GM18502 (cell line): ENCODE measurements at regions not wholly inside any gene's neighbourhood (a gene's known extent, or its start where the extent isn't known, plus 50 kb on each side); places are given as distances from the start of the nearest gene placed in this dataset.
A peak's percentile ranks its signal among the peaks of the same experiment; 100 is the strongest.
"Not testable (repeated sequence)": the region's sequence is repeated elsewhere in the genome, so short reads cannot be mapped to it uniquely, and the experiment has no call there.

ENCODE experiments used
- ATAC-seq: cut with Tn5 transposase; IDR thresholded peaks from one replicate; pipeline ENCODE4 v1.9.1; 2021; ENCODE audit warnings: mild to moderate bottlenecking; ENCODE audit not compliant: unreplicated experiment, poor library complexity

DNA sequence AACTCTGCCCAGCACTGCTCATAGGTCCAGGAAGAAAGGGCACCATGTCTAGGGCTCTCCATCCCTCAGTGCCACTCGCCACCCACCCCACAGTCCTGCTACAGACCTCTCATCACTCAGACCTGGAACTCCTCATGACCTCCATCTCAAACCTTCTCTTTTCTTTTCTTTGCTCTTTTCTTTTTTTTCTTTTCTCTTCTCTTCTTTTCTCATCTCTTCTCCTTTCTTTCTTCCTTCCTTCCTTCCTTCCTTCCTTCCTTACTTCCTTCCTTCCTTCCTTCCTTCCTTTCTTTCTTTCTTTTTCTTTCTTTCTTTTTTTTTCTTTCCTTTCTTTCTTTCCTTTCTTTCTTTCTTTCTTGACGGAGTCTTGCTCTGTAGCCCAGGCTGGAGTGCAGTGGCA, 122.2 kb downstream of the KLF6 start:
- no peak for ATAC-seq

DNA sequence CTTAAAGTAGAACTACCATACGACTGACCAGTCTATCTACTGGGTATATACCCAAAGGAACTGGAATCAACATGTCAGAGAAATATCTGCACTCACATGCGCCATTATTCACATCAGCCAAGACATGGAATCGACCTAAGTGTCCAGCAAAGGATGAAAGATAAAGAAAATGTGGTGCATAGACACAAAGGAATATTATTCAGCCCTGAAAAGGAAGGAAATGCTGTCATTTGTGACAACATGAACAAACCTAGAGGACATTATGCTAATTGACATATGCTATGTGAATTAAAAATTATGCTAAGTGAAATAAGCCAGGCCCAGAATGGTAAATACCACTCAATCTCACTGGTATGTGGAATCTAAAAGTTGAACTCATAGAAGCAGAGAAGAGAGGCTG, 123.7 kb downstream of the KLF6 start:
- ATAC-seq = no peak

DNA sequence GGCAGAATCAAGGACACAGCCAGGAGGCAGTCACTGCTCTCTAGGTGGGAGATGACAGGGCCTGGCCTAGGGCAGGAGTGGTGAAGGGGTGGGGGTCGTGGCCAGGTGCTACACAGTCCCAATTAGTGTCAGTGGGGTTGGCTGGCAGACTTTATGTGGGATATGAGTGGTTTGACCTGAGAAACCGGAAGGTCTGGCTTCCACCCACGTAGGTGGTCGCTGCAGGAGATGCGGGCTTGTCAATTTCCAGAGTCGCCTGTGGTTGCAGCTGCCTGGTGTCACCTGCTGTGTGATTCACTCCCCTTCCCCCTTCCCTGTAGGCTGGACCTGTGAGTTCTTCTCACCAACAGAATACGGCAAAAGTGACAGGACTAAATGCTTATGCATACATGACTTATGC, 124.3 kb downstream of the KLF6 start:
- no peak for ATAC-seq

DNA sequence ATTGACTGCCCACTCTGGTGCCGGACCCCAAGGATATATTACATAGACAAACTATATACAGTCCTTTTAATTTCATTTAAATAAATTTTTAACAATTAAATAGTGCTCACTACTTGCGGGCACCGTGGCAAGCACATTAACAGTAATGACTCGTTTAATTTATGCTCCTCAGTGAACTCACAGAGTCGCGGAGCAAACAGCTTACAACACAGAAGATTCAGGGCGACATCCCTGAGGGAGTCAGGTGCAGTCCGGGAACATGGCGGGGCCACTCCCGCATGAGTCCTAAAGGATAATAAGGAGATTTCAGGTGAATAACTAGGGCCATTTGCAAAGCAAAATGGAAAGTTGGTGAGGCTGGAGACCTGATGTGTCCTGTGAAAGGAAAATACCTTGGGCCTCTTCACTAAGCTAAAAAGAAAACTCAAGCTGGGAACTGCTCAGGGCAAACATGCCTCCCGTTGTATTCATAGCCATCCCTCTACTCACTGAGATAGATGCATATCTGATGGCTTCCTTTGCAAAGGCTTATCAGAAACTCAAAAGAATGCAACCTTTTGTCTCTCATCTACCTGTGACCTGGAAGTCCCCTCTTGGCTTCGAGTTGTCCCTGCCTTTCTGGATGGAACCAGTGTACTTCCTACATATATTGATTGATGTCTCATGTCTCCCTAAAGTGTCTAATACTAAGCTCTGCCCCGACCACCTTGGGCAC, 125.6 kb downstream of the KLF6 start:
- no peak for ATAC-seq

DNA sequence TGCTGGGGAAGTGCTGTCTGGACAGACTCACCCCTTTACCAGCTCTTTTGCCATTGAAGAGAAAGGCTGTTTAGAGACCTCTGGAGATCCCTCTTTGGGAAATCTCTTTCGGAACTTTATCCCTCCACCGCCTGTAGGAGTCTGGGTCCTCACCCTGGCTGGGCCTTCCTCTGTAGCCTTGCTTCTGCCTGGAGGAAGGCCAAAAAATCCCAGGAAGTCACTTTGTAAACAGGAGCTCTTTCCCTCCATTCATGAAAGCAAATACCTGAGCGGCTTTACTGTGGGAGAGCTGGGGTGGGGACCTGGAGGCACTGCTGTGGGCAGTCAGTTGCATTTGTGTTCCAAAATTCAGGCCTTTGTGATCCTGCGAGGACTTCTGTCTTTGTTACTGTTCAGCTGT, 126.2 kb downstream of the KLF6 start:
- ATAC-seq = no peak

DNA sequence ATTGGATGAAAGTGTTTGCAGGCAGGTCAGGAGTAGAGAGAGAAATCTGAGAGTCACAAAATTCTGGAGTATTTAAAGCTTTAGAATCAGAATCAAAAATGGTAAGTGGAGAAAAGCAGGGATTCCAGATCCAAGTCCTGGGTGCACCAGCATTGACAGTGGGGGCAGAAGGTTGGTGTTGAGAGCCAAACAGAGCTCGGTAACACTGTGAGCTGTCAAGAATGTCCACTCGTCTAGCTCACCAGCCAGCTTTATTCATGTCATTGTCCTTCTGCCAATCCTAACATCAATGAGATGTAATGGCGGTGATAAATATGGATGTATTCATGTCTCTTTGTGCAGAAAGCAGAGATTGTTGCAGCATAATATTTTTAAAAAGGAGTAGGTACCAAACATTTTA, 128.8 kb downstream of the KLF6 start:
- no peak for ATAC-seq

DNA sequence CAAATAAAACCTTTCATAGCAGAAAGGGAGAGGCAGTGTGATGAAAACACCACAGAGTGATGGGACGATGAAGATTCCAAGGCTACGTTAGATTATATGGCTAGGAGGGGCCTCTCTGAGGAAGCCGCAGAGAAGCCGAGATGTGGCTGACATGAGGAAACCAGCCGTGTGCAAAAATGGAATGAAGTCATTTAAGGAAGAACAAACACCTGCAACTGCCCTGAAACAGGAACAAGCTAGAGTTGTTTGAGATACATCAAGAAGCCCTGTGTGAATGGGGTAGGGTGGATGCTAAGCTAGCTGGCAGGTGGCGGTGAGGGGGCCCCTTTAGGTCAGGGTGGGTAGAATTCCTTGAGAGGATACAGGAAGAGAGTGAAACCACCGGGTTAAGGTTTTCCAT, 129.5 kb downstream of the KLF6 start:
- no peak for ATAC-seq

DNA sequence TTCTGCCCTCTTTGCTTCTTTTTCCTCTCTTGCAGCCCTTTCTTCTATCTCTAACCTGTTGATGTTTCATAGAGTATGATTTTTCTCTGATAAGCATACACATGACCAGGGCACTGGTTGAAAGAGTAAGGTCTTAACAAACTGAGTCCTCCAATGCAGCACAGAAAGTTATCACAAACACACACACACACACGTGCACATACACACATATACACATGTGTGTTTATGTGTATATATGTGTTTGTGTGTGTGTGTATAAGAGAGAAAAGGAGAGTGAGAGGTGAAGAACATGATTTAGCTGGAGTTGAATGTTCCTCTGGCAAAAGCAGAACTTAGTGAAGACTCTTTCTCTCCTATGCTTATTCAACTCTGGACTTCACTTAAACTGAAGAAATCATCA, 130.0 kb downstream of the KLF6 start:
- ATAC-seq = no peak

DNA sequence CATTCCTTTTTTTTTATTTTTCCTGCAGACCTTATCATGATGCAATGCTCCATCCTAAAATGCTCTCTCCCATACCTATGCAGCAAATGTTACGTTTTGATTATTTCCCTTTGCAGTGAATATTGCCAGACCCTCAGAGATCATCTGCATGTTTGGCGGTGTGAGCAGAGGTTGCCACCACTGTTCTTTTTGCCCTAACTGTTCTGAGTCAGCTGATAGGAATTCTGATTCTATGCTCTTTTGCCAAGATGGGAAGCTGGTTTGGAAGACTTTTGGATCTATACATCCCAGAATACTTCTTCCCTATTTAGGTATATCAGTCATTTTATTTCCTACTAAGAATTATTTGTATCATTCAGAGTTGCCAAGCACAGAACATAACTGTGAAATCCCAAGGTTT, 130.5 kb downstream of the KLF6 start:
- ATAC-seq = no peak

DNA sequence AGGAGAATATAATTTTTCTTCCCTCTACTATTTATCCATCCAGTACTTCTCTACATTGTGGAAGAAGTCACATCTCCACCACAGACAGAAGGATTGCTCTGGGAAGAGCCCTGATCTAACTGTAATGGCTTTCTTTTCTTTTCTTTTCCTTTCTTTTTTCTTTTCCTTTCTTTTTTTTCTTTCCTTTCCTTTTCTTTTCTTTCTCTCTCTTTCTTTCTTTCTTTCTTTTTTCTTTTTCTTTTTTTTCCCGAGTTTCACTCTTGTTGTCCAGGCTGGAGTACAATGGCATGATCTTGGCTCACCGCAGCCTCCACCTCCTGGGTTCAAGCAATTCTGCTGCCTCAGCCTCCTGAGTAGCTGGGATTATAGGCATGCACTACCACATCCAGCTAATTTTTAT, 131.7 kb downstream of the KLF6 start:
- ATAC-seq = not testable (repeated sequence)

DNA sequence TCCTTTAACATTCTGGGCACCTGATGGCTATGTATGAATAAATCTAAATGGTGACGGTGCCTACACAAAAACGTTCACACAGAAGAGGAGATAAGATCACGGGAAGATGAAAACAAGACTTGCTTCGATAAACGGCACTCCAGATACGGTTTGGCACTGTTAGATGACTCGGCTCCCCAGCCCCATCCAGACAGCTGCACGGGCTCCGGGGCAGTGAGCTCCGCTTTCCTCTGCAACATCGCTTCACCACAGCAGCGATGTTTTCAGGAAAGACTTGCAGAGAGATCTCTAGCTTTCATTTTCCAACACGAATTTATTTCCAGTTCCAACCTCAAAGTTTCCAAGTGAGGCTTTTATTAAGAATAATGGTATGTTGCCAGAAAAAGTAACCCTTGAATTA, 132.1 kb downstream of the KLF6 start:
- no peak for ATAC-seq

DNA sequence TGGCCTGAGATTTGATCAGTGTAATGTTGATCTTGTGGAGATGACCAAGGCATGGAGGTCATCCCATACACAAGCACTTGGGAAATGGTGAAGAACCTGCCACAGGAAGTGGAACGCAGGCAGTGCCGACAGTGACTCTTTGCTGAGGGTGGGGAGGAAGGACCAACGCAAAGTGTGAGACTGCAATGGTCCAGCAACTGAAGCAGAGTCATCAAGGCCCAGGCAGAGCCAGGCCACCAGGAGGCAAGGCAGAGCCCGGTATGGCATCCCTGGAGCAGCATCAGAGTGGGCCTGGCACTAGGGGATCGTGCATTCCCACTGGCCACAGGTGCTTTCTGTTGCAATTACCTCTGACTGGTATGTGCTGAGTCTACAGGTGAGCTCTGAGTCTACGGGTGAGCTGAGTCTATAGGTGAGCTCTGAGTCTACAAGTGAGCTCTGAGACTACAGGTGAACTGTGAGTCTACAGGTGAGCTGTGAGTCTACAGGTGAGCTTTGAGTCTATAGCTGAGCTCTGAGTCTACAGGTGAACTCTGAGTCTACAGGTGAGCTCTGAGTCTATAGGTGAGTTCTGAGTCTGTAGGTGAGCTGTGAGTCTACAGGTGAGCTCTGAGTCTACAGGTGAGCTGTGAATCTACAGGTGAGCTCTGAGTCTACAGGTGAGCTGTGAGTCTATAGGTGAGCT, 132.9 kb downstream of the KLF6 start:
- no peak for ATAC-seq

DNA sequence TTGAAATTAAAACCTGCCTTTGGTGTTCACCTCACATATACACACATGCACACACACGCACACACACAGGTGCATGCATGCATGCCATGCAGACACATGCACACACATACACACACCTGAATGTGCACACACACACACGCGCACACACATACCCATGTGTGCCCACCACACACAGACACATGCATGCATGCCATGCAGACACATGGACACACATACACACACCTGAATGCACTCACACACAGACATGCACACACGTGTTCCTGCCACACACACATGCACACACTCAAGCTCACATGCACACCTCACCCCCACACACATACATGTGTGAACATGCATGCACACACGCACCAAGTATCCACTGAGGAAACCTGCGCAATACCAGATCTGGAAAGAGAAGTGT, 136.4 kb downstream of the KLF6 start:
- ATAC-seq = no peak

DNA sequence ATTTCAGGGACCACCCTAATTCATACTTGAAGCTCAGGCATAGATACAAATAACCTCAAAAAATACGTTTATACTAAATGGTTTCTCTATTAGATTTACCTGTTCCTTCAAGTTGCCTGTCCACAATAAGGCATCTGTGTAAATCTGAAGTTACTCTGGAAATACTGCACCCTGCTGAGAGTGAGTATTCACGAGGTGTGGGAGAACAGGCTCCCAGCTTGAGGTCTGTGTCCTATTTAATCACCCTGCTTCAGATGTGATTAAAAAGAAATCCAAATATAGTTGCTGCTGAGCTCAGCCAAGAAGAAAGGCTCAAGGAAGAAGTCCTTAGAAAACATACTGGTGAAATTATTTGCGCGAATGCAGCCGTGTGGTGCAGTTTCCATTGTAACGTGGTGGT, 136.8 kb downstream of the KLF6 start:
- no peak for ATAC-seq

DNA sequence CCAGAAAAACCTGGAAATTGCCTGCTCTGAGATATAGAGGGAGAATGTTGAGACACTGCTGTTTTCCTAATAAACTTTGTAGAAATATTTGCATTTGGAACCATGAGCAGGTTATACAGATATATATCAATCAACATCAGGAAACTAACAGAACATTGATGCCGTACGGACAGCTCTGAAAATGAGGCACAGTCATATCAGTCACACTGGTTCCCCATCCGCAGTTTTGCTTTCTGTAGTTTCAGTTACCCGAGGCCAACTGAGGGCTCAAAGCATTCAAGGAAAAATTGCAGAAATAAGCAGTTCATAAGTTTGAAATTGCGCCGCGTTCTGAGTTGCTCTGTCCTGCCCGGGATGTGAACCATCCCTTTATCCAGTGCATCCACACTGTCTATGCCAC, 137.9 kb downstream of the KLF6 start:
- ATAC-seq = peak; percentile 88

DNA sequence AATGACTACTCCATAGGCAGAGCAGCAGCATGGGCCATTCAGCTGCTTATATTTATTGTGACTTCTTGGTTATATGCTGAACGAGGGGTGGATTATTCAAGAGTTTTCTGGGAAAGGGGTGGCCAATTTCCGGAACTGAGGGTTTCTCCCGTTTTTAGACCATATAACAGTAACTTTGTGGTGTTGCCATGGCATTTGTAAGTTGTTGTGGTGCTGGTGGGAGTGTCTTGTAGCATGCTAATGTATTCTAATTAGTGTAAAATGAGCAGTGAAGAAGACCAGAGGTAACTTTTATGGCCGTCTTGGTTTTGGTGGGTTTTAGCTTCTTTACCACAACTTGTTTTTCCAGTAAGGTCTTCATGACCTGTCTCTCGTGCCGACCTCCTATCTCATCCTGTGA, 139.6 kb downstream of the KLF6 start:
- ATAC-seq = no peak

DNA sequence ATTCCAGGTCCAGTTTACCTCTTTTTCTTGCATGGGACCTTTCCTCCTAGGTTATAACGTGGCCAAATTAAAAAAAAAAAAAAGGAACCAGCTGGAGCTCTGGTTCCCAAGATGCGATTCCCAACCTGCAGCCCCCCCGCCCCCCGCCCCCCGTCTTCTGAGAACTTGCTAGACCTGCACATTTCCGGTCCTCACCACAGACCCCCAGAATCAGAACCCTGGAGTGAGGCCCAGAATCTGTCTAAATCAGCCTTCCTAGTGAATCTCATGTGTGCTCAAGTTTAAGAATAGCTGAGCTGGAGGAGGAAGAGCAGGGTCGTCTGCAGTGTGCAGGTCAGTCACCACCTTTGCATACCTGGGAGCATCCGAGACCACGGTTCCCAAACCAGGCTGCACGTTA, 144.2 kb downstream of the KLF6 start:
- no peak for ATAC-seq

DNA sequence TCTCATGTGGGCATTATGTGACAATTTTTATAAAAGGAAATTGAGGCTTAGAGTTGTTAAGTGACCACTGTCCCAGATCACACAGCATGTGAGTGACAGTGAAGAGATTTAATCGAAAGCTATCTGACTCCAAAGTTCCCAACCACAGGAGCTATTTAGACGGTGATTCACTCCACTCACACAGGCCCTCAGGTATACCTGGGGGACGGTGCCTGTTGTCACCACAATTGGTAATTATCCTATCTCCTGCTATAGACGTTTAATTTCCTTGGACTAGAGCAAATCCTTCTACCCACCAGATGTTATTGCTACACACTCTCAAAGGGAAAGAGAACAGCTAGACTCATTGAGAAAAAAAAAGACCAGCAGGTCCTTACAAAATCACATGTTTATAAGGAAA, 145.5 kb downstream of the KLF6 start:
- no peak for ATAC-seq

DNA sequence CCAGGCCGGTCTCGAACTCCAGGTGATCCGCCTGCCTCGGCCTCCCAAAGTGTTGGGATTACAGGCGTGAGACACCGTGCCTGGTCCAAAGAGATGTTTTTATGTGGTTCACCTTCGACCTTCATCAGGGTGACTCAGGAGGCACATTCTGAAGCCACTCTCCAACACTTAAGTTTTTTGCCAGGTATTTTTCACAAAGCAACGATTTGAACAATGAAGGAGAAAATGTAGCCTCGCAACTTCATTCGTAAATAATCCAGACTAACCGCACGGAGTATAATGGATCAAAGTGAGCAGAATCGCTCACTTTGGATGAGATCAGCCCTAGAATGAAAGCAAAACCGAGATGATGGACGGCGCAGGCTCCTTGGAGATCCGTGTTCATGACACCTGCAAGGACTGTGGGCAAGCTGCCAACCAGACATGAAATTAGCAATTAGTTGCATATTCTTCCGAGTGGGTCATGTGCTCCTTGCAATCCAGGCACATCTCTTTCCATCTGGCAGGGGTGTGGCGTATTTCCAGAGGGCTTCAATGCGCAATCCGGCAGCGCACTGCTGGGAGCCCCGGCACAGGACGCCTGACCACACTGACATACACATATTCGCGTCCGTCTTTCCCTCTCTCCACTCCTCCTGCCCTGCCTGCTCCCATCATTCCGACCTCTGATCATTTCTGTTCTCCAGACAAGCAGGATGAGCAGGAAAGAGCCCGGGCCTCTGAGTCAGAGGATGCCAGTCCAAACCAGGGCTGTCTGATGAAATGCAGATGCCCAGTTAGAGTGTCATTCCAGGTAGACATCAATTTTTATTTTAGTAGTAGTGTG, 148.4 kb downstream of the KLF6 start:
- ATAC-seq = no peak

DNA sequence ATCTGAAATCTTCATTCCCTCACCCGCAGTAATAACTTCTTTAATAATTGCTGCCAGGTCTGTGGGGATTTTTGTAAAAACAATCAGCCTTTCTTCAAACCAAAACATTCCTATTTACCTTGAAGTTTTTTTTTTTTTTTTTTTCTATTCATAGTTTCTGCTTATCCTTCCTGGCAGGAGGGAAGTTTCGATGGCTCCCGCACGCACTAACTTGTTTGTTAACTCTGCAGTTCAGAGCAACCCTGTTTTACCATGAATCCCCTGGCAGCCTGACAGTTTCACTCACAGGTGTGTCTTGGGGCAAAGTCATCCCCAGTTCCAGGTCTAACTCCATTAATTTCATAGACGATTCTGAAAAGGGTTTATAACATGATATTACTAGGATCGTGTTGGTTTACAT, 149.3 kb downstream of the KLF6 start:
- ATAC-seq = no peak

DNA sequence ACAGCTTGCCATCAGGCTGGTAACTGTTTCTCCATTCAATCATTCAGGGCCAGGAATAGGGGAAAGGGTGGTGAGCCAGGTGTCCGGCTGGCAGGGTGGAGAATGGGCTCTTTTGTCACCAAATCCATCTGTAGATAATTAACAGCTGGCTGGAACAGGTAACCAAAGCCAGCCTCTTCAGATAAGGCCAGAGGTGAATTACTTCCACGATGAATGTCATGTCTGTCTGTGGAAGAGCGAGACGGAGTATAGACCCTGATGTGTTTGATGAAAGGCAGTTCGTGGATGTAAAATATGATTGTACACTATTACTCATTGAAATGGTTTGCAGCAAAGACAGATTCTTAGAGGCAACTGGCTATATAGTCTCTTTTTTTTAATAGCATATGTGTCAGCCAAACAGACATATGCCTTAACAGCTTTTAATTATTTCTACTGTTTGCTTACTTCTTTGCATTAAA, 149.8 kb downstream of the KLF6 start:
- ATAC-seq = no peak
